Neutrophil (primary cell): ENCODE measurements at regions not wholly inside any gene's neighbourhood (a gene's known extent, or its start where the extent isn't known, plus 50 kb on each side); places are given as distances from the start of the nearest gene placed in this dataset.

Experiments
- H3K27ac ChIP-seq: fragments of 200-600 bp; sonication (generic); 2 replicates; pipeline ENCODE4 v1.5.1; 2016; ENCODE audit warnings: mild to moderate bottlenecking, moderate library complexity
- H3K27me3 ChIP-seq: fragments of 200-600 bp; sonication (generic); 2 replicates; pipeline ENCODE4 v1.6.0; 2016; ENCODE audit warnings: mild to moderate bottlenecking
- H3K36me3 ChIP-seq: fragments of 200-600 bp; sonication (generic); 2 replicates; pipeline ENCODE4 v1.5.1; 2017
- H3K4me1 ChIP-seq, 2 experiments: fragments of 200-600 bp in 1 of 2; sonication (generic) in 1 of 2; 1 replicate in 1 of 2; 2 replicates in 1 of 2; pipeline versions ENCODE4 v1.5.1 to v1.6.1; 2013 to 2016; ENCODE audit warnings: low read depth in 1 of 2, low read length in 1 of 2, mild to moderate bottlenecking in 1 of 2, moderate library complexity in 1 of 2; ENCODE audit not compliant: control insufficient read depth in 1 of 2, insufficient read depth in 1 of 2
- H3K4me3 ChIP-seq, 2 experiments: fragments of 200-600 bp in 1 of 2; sonication (generic) in 1 of 2; 1 replicate in 1 of 2; 2 replicates in 1 of 2; pipeline ENCODE4 v1.5.1; 2013 to 2016; ENCODE audit warnings: low read depth in 1 of 2, low read length in 1 of 2, mild to moderate bottlenecking in 1 of 2, moderate library complexity in 1 of 2
- H3K9me3 ChIP-seq: fragments of 200-600 bp; sonication (generic); 2 replicates; pipeline ENCODE4 v1.5.1; 2016
- TF ChIP-seq, protein P1 (sequence below): fragments of 200-600 bp; sonication (generic); IDR thresholded peaks from 2 replicates; pipeline ENCODE4 v1.5.1; 2016; ENCODE audit warnings: antibody characterized with exemption

DNA sequence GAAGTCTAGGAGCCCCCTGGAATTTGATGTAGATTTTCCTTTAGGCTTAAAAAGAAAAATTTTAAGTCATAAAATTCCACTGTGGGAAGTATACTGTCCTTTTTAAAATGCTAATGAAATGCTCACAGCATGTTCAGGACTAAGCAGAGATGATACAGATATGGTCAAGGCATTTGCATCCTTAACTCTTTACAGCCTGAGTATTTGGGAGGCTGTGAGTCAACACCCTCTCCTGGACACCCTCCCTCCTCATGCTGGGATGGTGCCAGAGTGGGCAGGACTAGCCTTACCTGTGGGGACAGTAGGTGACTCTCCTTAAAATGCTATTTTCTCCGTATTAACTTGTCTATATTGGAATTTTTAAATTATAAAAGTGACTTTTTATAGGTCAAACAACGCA is 197.4 kb upstream of the ELL2 start:
- Histone ChIP-seq H3K9me3 (no peaks in the 10 kb centered on the region), H3K36me3 (no peaks in the 10 kb centered on the region), H3K27me3 (no peaks in the 10 kb centered on the region), H3K4me3 (no peak overlapping the region), H3K4me1 (no peaks in the 10 kb centered on the region), H3K27ac (no peak overlapping the region)
- TF ChIP-seq, protein P1, sequence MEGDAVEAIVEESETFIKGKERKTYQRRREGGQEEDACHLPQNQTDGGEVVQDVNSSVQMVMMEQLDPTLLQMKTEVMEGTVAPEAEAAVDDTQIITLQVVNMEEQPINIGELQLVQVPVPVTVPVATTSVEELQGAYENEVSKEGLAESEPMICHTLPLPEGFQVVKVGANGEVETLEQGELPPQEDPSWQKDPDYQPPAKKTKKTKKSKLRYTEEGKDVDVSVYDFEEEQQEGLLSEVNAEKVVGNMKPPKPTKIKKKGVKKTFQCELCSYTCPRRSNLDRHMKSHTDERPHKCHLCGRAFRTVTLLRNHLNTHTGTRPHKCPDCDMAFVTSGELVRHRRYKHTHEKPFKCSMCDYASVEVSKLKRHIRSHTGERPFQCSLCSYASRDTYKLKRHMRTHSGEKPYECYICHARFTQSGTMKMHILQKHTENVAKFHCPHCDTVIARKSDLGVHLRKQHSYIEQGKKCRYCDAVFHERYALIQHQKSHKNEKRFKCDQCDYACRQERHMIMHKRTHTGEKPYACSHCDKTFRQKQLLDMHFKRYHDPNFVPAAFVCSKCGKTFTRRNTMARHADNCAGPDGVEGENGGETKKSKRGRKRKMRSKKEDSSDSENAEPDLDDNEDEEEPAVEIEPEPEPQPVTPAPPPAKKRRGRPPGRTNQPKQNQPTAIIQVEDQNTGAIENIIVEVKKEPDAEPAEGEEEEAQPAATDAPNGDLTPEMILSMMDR = no peak

DNA sequence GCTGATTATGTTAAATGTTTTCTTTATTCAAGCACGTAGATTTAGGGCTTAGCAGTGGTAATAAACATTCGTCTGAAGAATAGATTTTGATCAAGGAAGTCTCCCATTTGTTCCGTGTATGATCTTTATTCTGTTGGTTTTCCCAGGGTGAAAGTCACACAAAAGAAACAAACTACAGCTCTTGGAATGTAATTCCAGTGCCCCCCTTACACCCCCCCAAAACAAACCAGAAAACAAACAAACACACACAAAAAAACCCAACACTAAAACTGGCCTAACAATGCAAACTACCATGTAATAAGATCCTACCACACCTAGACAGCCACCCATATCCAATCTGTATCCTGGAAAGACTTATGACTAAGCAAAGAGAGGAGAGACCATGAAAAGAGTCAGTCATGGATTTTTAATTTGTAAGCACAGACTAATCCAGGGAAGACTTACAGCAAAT is 196.2 kb upstream of the ELL2 start:
- no peaks in the 10 kb centered on the region for H3K9me3 ChIP-seq
- TF ChIP-seq, protein P1 = no peak
- no peaks in the 10 kb centered on the region for H3K4me1 ChIP-seq
- no peaks in the 10 kb centered on the region for H3K27me3 ChIP-seq
- H3K27ac ChIP-seq = no peak overlapping the region
- H3K36me3 ChIP-seq = no peaks in the 10 kb centered on the region
- H3K4me3 ChIP-seq = no peak overlapping the region

DNA sequence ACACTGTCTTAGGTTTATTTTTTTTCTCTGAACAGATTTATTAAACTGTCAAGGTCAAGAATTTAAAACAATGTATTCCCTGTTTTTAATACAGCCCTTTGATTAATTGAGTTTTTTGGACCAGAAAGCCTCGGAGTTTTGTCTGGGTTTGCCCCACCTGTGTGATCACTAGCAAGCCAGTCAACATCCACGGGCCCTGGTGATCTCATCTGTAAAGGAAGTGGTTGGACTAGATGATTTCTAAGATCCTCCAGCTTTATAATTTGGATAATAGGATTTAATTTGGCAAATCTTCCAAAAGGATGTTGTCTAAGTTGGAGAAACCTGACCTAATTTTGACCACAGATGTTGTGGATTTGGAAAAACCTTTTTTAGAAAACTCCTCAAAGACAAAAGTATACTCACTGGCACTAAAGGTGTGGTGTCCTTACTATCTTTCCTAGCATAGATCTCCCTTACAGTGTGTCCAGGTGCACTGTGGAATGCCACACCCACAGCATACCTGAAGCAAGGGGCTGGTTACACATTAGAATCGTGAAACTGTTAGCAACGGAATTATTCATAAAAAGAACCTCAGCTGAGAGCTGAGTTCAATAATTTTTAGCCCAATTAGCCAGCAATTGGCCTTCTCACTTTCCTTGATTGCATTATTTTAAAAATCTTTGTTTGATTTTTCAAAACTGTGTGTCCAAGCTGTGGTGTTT is 195.6 kb upstream of the ELL2 start:
- TF ChIP-seq, protein P1 = no peak
- Histone ChIP-seq H3K36me3 (no peaks in the 10 kb centered on the region), H3K4me3 (no peak overlapping the region), H3K27ac (no peak overlapping the region), H3K4me1 (no peaks in the 10 kb centered on the region), H3K27me3 (no peaks in the 10 kb centered on the region), H3K9me3 (no peaks in the 10 kb centered on the region)

DNA sequence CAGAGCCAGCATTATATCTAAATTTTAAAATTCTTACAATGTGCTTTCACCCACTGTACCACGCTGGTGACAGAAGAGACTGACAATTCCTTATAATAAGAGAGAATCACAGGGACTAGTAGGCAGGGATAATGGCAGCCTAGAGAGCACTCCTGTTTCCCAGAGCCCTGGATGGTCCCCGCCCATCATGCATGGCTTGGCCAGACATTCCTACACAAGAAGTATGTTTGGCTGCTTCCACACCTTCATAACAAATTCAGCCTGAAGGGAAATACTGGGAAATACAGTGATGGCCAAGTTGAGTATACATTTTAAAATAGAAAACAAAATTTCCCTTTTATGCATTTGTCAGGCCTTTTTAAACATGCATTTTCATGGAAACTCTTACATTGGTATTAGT is 193.5 kb upstream of the ELL2 start:
- Histone ChIP-seq H3K36me3 (no peaks in the 10 kb centered on the region), H3K9me3 (no peaks in the 10 kb centered on the region), H3K27ac (no peak overlapping the region), H3K4me3 (no peak overlapping the region), H3K27me3 (no peaks in the 10 kb centered on the region), H3K4me1 (no peaks in the 10 kb centered on the region)
- TF ChIP-seq, protein P1 = no peak

DNA sequence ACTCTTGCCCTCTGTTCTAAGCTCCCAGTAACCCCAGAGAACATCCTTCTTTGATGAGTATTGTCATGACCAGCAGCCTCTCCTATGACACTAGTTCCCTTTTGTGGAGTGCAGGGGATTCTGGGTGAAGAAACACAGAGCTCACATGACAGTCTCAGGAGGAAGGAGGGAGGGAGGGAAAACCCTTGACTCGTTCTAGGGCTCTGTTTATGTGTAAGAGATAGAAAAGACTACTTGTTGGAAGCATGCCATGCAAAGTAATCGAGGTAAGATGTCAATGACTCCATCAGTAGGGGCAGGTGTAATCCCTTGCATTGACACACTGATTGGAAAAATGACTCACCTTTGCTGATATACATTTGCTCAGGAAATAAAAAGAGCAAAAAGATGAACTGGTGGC is 190.2 kb upstream of the ELL2 start:
- Histone ChIP-seq H3K4me1 (no peaks in the 10 kb centered on the region), H3K27me3 (no peaks in the 10 kb centered on the region), H3K4me3 (no peak overlapping the region), H3K27ac (no peak overlapping the region), H3K36me3 (no peaks in the 10 kb centered on the region), H3K9me3 (no peaks in the 10 kb centered on the region)
- TF ChIP-seq, protein P1 = no peak
